Endothelial cell of umbilical vein (primary cell): ENCODE measurements at regions not wholly inside any gene's neighbourhood (a gene's known extent, or its start where the extent isn't known, plus 50 kb on each side); places are given as distances from the start of the nearest gene placed in this dataset.

Experiments
- BruUV-seq: library from RNA; stranded (reverse); fragments of 400-500 nt; replicated peaks from 2 replicates; lab custom pipeline; 2021; lab: Mats Ljungman, UMichigan
- CTCF ChIA-PET: fragments of 300-600, 350-600 bp; sonication (Branson Sonifier 250); formaldehyde crosslinking; loops from one replicate; lab custom pipeline; 2021; ENCODE audit warnings: antibody characterized with exemption, inconsistent platforms; lab: Charles Lee
- POLR2A ChIA-PET: fragments of 300-600, 350-600 bp; sonication (Branson Sonifier 250); formaldehyde crosslinking; loops from one replicate; lab custom pipeline; 2021; ENCODE audit warnings: antibody characterized with exemption, inconsistent platforms; lab: Charles Lee
- DNase-seq: peaks from one replicate; pipeline ENCODE4 v3.0.0-alpha.2; 2011; ENCODE audit warnings: low read depth, low spot score
- FAIRE-seq: peaks from 2 replicates; lab custom pipeline; 2011; peaks lifted over from hg19 to GRCh38; lab: Jason Lieb, UNC
- H2AFZ ChIP-seq: 2 replicates; pipeline ENCODE4 v1.6.0; 2012; ENCODE audit warnings: low read depth, low read length, control low read depth, inconsistent platforms
- H3K27ac ChIP-seq: 2 replicates; pipeline ENCODE4 v1.5.1; 2011; ENCODE audit warnings: low read depth, mild to moderate bottlenecking, control low read depth, low read length, moderate library complexity; ENCODE audit not compliant: insufficient read depth
- H3K27me3 ChIP-seq, 2 experiments: 2 replicates each; pipeline versions ENCODE4 v1.6.0 to v1.6.1; 2011; ENCODE audit warnings: low read length in 2 of 2, mixed read lengths in 1 of 2; ENCODE audit not compliant: control insufficient read depth in 2 of 2, insufficient read depth in 2 of 2
- H3K36me3 ChIP-seq, 2 experiments: 2 replicates in 1 of 2; 3 replicates in 1 of 2; pipeline ENCODE4 v1.5.1; 2011; ENCODE audit warnings: low read length in 2 of 2, mild to moderate bottlenecking in 1 of 2, moderate library complexity in 1 of 2; ENCODE audit not compliant: control insufficient read depth in 2 of 2, insufficient read depth in 2 of 2; ENCODE audit errors: extremely low read depth in 1 of 2
- H3K4me1 ChIP-seq: 3 replicates; pipeline ENCODE4 v1.5.1; 2011; ENCODE audit warnings: mild to moderate bottlenecking, low read length; ENCODE audit not compliant: control insufficient read depth, insufficient read depth; ENCODE audit errors: extremely low read depth
- H3K4me2 ChIP-seq: 2 replicates; pipeline ENCODE4 v1.6.1; 2011; ENCODE audit warnings: low read length, control low read depth, mixed read lengths; ENCODE audit not compliant: insufficient read depth
- H3K4me3 ChIP-seq, 3 experiments: fragments of 200-600 bp in 1 of 3; sonication (generic), shearing (Covaris generic) in 1 of 3; replicated peaks in 1 of 3; 2 replicates each; pipeline ENCODE4 v1.5.1; 2011 to 2016; ENCODE audit warnings: control low read depth in 3 of 3, low read length in 3 of 3, mild to moderate bottlenecking in 2 of 3, inconsistent platforms in 1 of 3, low read depth in 1 of 3, moderate library complexity in 1 of 3; ENCODE audit not compliant: insufficient read depth in 1 of 3
- H3K79me2 ChIP-seq: 2 replicates; pipeline ENCODE4 v1.6.0; 2012; ENCODE audit warnings: low read length, inconsistent platforms; ENCODE audit not compliant: control insufficient read depth, insufficient read depth
- H3K9ac ChIP-seq: replicated peaks from 2 replicates; pipeline ENCODE3; 2011; ENCODE audit warnings: low read length, control low read depth; ENCODE audit not compliant: insufficient read depth; ENCODE audit errors: extremely low read depth
- H3K9me1 ChIP-seq: replicated peaks from 3 replicates; pipeline ENCODE4 v1.6.0; 2011; ENCODE audit warnings: mild to moderate bottlenecking, low read length; ENCODE audit not compliant: control insufficient read depth, insufficient read depth; ENCODE audit errors: extremely low read depth
- H3K9me3 ChIP-seq: replicated peaks from 2 replicates; pipeline ENCODE4 v1.5.1; 2012; ENCODE audit warnings: low read length, inconsistent platforms; ENCODE audit not compliant: control insufficient read depth, insufficient read depth
- H4K20me1 ChIP-seq: replicated peaks from 2 replicates; pipeline ENCODE3; 2011; ENCODE audit warnings: mild to moderate bottlenecking, low read length; ENCODE audit not compliant: control insufficient read depth, insufficient read depth; ENCODE audit errors: extremely low read depth
- EZH2 ChIP-seq: IDR thresholded peaks from 2 replicates; pipeline ENCODE4 v1.6.1; 2012; ENCODE audit warnings: borderline replicate concordance, low read depth, mild to moderate bottlenecking, moderate library complexity, low read length, inconsistent platforms; ENCODE audit not compliant: severe bottlenecking
- FOS ChIP-seq: IDR thresholded peaks from 2 replicates; pipeline ENCODE4 v1.6.1; 2011; ENCODE audit warnings: mild to moderate bottlenecking, low read length, moderate library complexity, borderline replicate concordance; ENCODE audit not compliant: insufficient read depth
- GATA2 ChIP-seq: IDR thresholded peaks from 2 replicates; pipeline ENCODE4 v1.7.0; 2011; ENCODE audit warnings: low read depth, mild to moderate bottlenecking, moderate library complexity, mixed read lengths, low read length; ENCODE audit not compliant: insufficient read length, insufficient read depth
- JUN ChIP-seq: IDR thresholded peaks from 2 replicates; pipeline ENCODE4 v1.6.1; 2011; ENCODE audit warnings: borderline replicate concordance, low read depth; ENCODE audit not compliant: insufficient read length, insufficient read depth
- MYC ChIP-seq: IDR thresholded peaks from one replicate; pipeline ENCODE4 v1.6.1; 2011; ENCODE audit warnings: mild to moderate bottlenecking, low read depth, low read length
- POLR2A ChIP-seq: IDR thresholded peaks from 2 replicates; pipeline ENCODE4 v1.6.1; 2012; ENCODE audit warnings: low read depth, mild to moderate bottlenecking, control low read depth, low read length
- POLR2AphosphoS5 ChIP-seq: IDR thresholded peaks from 2 replicates; pipeline ENCODE4 v1.6.1; 2012; ENCODE audit warnings: low read depth, mild to moderate bottlenecking, control low read depth, low read length, moderate library complexity; ENCODE audit not compliant: insufficient read depth
- dilution Hi-C: fragments of 300-500 bp; cut with MboI; formaldehyde crosslinking; loops from one replicate; pipeline ENCODE4 v1.15.0; 2019; ENCODE audit warnings: low sequenced_read_pairs; ENCODE audit not compliant: extremely low pct_ligation_motif_present
- intact Hi-C: fragments of 100-400 bp; cut with micrococcal nuclease; formaldehyde crosslinking; loops from one replicate; pipeline ENCODE4 v1.10.0; 2022
- TF ChIP-seq, protein P1 (sequence below), 2 donors: IDR thresholded peaks; 1 replicate in 1 of 2; 2 replicates in 1 of 2; pipeline ENCODE4 v1.5.1; 2011; ENCODE audit warnings: low read length in 2 of 2, mild to moderate bottlenecking in 2 of 2, moderate library complexity in 2 of 2, control low read depth in 1 of 2, inconsistent platforms in 1 of 2, low read depth in 1 of 2; ENCODE audit not compliant: insufficient read depth in 1 of 2; ENCODE audit errors: extremely low read depth in 1 of 2
- TF ChIP-seq, protein P2 (sequence below): IDR thresholded peaks from 2 replicates; pipeline ENCODE4 v1.6.1; 2011; ENCODE audit not compliant: insufficient read depth, insufficient read length

DNA sequence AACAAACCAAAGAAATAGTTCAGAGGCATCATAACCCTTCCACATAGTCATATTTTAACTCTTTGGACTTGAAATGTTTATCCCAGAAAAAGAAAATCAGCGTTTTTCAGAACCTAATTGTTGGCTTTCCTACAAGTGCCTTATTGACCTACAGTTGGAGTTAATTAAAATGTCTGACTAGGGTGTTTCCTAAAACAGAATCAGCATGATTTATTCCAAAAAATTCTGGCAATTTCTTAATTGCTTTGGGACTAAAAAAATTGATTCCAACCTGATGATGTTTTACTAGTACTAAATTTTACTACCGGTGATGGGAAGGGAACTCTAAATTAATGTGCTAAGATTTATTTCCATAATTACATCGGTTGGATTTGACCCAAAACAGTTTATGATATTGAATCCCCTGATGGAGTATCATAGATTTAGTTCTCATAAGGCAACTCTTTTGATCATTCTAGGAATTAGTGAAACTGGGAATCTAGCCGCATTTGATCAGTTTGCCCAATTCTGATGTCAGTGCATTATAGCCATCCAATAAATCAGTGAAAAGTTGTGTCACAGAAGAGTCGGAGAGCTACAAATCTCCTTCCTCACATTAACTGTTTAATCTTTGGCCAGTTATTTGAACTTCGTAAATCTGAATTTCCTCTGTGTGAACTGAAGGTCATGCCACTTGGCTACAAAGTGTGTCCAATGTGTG is 134.3 kb upstream of the DSEL start:
- H3K9me3 ChIP-seq = no peaks in the 10 kb centered on the region
- no peaks in the 10 kb centered on the region for H3K9me1 ChIP-seq
- dilution Hi-C loops (no loop called here), intact Hi-C loops (no loop called here)
- H4K20me1 ChIP-seq = no peaks in the 10 kb centered on the region
- POLR2A ChIA-PET = no interaction called here
- DNase-seq (no peak), FAIRE-seq (no peak)
- no peak overlapping the region for H3K9ac ChIP-seq
- H3K27me3 ChIP-seq = no peaks in the 10 kb centered on the region
- H2AFZ ChIP-seq = no peak overlapping the region
- CTCF ChIA-PET = no interaction called here
- TF ChIP-seq, protein P1, sequence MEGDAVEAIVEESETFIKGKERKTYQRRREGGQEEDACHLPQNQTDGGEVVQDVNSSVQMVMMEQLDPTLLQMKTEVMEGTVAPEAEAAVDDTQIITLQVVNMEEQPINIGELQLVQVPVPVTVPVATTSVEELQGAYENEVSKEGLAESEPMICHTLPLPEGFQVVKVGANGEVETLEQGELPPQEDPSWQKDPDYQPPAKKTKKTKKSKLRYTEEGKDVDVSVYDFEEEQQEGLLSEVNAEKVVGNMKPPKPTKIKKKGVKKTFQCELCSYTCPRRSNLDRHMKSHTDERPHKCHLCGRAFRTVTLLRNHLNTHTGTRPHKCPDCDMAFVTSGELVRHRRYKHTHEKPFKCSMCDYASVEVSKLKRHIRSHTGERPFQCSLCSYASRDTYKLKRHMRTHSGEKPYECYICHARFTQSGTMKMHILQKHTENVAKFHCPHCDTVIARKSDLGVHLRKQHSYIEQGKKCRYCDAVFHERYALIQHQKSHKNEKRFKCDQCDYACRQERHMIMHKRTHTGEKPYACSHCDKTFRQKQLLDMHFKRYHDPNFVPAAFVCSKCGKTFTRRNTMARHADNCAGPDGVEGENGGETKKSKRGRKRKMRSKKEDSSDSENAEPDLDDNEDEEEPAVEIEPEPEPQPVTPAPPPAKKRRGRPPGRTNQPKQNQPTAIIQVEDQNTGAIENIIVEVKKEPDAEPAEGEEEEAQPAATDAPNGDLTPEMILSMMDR (IDR thresholded peaks at IDR 0.05; ENCODE audit: extremely low read depth in 1 of 2, insufficient read depth in 1 of 2, low read depth in 1 of 2, low read length in 2 of 2) = no peak
- no peak for TF ChIP-seq MYC
- TF ChIP-seq, protein P2, sequence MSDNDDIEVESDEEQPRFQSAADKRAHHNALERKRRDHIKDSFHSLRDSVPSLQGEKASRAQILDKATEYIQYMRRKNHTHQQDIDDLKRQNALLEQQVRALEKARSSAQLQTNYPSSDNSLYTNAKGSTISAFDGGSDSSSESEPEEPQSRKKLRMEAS = no peak
- TF ChIP-seq JUN = no peak
- TF ChIP-seq POLR2A = no peak
- TF ChIP-seq FOS = no peak
- no peak for TF ChIP-seq GATA2
- no peak for TF ChIP-seq EZH2
- TF ChIP-seq POLR2AphosphoS5 = no peak
- no peaks in the 10 kb centered on the region for H3K79me2 ChIP-seq
- H3K4me3 ChIP-seq = no peak overlapping the region
- H3K4me2 ChIP-seq = no peak overlapping the region
- H3K36me3 ChIP-seq = no peaks in the 10 kb centered on the region
- no TSS peak for BruUV-seq
- H3K27ac ChIP-seq = no peak overlapping the region
- H3K4me1 ChIP-seq = no peaks in the 10 kb centered on the region
